HT1080 (cell line): ENCODE measurements at regions not wholly inside any gene's neighbourhood (a gene's known extent, or its start where the extent isn't known, plus 50 kb on each side); places are given as distances from the start of the nearest gene placed in this dataset.
"Not testable (repeated sequence)": the region's sequence is repeated elsewhere in the genome, so short reads cannot be mapped to it uniquely, and the experiment has no call there.

Source experiments
- DNase-seq: peaks from one replicate; pipeline ENCODE4 v3.0.0-alpha.2; 2015; ENCODE audit warnings: low read depth

DNA sequence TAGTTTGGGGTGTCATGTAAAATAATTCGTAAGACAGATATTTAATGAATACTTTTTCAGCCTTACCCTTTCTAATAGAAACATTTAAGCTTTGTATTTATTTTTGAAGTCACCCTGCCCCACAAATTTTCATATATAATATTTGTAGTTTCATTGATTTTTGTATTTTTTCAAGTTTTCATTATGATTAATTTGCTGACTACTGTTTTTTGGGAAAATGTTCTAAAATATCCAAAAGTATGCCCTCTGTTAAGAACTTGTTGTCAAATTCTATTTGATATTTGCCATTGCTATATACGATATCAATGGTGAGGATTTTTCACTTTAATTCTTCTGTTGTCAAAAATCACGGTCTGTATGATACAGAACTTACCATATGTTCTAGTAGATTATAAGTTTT is 793.9 kb upstream of the CITED2 start:
- DNase-seq, result no peak

DNA sequence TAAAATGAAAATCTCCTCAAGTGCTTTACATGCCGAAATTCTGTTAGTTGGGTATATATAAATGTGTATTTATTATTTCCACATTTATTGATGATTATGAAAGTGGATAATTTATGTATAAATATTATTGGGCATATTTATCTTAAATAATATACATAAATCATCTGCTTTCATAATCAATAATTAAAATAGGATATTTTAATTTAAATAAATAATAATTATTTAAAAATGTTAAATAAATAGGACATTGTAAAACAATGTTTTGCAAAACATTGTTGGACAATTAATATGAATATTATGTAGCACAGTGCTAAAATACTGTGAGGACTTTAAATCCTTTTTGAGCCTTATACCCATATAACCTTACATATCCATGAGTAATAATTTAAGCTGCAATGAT is 786.5 kb upstream of the CITED2 start:
- no peak for DNase-seq

GRCh38 chr6:140160494-140160893 is 786.0 kb upstream of the CITED2 start:
- no peak for DNase-seq

DNA sequence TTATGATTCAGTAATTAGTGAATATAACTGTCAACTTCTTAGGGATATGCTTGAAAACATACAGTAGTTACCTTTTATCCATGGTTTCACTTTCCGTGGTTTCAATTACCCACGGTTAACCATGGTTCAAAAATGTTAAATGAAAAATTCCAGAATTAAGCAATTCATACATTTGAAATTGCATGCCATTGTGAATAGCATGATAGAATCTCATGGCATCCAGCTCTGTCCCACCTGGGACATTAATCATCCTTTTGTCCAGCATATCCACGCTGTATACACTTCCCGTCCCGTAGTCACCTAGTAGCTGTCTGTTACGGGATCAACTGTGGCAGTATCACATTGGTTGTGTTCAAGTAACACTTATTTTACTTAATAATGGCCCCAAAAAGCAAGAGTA is 781.7 kb upstream of the CITED2 start:
- no peak for DNase-seq

GRCh38 chr6:140155451-140156126 is 781.1 kb upstream of the CITED2 start:
- DNase-seq, result no peak

DNA sequence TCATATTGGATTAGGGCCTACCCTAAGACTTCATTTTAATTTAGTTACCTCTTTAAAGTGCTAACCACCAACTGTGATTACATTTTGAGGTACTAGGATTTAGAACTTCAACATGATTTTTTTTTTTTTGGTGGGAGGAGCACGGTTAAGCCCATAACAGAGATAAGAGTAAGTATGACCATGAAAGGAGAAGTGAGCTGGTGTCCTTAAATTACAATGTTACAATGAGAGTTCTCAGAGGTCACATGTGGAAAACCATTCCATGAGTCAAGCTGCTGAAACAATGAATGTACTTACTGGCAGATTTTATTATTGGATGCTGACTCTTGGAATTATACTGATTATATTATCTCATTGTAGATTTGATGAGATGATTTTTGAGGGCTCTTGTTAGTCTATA is 779.3 kb upstream of the CITED2 start:
- DNase-seq, result peak; percentile 54

DNA sequence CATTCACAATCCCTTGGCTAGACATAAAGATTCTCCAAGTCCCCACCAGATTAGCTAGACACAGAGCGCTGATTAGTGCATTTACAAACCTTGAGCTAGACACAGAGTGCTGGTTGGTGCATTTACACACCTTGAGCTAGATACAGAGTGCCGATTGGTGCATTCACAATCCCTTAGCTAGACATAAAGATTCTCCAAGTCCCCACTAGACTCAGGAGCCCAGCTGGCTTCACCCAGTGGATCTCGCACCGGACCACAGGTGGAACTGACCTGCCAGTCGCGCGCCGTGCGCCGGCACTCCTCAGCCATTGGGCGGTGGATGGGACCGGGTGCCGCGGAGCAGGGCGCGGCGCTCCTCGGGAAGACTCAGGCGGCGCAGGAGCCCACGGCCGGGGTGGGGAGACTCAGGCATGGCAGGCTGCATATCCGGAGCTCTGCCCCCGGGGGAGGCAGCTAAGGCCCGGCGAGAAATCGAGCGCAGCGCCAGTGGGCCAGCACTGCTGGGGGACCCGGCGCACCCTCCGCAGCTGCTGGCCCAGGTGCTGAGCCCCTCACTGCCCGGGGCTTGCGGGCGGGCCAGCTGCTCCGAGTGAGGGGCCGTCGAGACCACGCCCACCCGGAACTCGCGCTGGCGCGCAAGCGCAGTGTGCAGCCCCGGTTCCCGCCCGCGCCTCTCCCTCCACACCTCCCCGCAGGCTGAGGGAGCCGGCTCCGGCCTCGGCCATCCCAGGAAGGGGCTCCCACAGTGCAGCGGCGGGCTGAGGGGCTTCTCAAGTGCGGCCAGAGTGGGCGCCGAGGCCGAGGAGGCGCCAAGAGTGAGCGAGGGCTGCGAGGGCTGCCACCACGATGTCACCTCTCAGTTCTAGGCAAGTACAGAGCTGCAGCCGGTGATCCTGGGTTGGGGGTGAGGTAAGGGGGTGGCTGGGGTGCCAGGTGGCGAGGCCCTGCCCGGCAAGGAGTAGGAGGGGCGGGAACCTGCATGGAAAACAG is 773.7 kb upstream of the CITED2 start:
- not testable (repeated sequence) for DNase-seq

- DNase-seq, result no peak
Measured at GRCh38 chr6:140140891-140141290, 766.4 kb upstream of the CITED2 start.

DNA sequence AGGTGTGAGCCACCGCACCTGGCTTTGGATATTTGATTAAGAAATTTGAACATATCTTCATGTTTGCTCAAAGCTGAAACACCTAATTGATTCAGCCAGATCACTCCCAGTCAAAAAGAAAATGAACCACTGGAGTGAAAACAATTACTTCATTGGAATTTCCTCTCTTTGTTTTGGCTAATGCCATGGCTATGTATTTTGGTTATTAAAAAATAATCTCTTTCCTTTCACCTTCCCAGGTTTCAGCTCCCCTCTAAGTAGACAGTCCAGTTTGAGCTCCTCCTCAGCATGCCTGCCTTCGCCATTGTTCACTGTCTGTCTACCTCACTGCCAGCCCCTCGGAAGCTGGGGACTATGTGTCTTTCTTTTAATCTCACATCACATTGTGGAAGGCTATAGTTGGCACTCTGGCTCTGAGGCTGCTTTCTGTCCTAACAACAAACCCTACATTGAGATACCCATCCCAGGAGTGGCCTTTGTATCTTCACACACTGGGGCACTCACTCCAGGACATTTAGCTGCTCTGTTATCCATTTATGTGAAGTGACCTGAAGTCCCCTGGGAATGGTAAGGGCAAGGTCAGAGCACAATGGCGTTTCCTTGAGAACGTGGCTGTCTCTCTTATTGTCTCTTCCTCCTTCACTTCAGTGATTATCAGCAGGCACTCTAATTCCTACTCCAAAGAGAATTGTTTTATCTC is 764.0 kb upstream of the CITED2 start:
- no peak for DNase-seq

DNA sequence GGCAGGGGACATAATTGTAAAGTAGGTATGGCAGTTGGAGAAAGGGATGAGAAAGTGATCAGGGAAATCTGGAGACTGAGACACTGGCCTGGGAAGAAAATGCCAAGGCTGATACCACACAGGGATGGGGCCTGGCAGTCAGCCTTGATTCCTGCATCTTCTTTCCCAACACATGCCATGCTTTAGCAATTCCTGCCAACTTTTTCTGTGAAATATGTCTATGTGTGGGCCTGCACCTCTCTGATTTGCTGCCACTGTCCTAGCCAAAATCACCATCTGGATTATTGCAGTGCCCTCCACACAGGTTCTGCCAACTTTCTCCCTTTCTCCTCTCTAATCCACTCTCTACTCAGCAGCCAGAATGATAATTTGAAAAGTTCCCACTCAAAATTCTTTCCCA is 759.8 kb upstream of the CITED2 start:
- DNase-seq, result no peak

- no peak for DNase-seq
Measured at GRCh38 chr6:140130074-140130473, 755.6 kb upstream of the CITED2 start.

DNA sequence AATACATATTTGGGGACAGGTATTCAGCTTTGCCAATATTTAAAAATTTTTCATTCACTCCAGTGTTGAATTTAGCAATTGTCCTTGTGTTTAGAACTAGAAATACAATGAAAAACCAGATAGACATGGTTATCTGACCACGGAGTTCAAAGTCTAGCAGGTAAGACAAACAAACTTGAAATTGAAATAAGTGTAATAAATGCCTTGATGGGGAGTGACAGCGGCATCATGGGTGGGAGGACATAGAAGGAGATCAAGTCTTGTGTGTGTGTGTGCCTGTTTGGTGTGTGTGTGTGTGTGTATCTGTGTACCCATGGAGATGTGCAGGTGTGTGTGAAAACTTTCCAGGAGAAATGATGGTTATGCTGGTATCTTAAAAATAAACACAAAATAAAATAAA is 750.0 kb upstream of the CITED2 start:
- DNase-seq, result no peak

DNA sequence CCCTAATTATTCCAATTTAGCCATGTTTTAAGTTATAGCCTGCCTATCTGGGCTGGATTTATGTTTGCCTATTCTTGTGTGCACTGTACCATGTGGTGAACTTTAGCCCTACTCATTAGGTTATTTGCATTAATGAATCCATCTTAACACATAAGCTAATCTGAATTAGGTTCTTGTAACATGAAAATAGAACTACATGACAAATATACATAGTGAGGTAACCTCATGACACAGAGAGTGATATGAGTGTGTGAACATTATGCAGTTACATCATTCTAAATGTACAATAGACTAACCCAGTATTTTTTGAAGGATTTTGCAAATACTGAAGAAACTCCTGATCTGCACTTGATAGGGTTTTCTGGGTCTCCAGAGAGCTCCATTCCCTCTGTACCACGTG is 733.7 kb upstream of the CITED2 start:
- no peak for DNase-seq

DNA sequence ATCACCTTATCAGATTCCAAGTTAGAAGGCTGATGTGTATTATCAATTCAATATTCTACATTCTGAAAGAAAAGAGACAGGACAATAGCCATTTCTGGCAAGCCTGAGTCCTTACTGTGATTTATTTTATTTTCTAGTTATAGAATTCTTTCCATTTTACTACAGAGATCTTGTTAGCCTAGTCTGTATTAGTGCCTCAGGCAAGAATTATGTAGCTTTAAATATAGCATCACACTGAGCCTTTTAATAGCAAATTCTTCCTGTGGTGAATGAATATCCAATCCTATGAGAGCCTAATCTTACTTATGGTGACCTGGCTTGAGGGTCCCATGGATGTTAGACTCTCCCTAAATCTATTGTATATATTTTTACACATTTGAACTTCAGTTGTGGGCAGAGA is 732.8 kb upstream of the CITED2 start:
- no peak for DNase-seq

- DNase-seq, result peak; percentile 1
Measured at GRCh38 chr6:140105857-140106256, 731.4 kb upstream of the CITED2 start.

DNA sequence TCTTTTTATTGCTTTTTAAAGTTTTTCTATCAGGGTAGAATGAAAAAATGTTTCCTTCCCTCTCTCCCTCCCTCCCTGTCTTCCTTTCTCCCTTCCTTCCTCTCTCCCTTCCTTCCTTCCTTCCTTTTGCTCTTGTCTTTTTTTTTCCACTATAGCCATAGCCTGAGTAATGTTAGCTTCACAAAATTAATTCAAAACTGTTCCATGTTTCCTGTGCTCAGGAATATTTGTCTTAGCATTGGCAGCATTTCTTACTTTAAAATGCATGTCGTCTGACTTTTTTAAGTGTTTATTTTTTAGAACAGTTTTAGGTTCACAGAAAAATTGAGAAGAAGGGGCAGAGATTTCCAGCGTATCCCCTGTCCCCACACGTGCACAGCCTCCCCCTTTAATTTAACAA is 730.8 kb upstream of the CITED2 start:
- no peak for DNase-seq

- DNase-seq, result no peak
Measured at GRCh38 chr6:140101818-140102217, 727.4 kb upstream of the CITED2 start.

DNA sequence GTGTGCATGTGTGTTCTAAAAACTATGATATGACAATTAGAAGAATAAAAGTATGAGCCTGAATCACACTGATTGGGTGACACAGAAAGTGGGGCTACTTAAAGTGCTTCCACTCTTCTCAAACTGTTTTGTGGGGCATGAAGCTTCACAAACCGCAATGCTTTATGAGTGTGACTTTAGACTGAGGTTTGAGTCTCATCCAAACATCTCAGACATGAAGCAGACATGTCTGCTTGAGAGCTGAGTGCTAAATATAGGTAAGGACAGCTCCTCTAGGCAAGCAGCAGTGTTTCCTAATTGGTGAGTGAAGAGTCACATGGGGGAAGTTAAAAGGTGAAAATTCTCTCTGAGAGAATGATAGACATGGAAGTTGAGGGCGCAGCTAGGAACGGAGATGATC is 726.9 kb upstream of the CITED2 start:
- peak; percentile 17 for DNase-seq

DNA sequence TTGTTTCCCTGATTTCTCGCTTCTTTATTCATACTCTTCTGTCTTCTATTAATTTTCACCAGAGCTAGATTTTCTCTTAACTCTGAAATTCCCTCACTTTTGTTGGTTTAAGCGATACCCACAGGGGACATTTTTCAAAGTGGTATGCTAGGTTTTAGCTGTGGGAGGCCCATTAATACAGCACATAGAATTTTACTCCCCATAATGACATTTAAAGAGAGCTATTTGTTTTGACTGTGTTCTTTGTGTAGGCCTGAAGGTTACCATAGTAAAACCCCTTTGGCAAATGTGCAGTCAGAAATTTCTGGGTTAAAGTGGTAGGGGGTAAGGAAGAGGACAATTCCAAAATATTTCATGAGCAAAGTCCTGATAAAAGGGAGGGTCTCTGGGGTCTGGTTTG is 721.1 kb upstream of the CITED2 start:
- no peak for DNase-seq

DNA sequence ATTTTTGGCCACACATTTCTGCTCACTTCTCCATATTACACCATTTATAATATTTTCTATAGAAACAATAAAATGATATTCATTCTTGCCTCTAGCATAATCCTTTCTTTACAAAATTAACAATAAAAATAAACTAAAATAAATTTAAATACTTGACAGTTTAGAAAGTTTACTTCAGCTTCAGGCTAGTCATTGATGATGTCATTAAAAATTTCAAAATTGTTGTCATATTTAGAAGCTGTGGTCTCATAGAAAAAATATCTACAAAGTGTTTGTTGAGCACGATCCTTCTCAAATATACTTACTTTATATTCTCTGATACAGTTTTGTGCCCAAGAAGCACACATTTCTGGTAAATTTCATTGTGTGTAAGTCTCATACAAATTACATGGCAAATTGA is 717.4 kb upstream of the CITED2 start:
- DNase-seq, result no peak

- DNase-seq, result no peak
Measured at GRCh38 chr6:140090871-140091270, 716.4 kb upstream of the CITED2 start.

- no peak for DNase-seq
Measured at GRCh38 chr6:140083375-140083774, 708.9 kb upstream of the CITED2 start.
